ENCODE measurements at regions not wholly inside any gene's neighbourhood (a gene's known extent, or its start where the extent isn't known, plus 50 kb on each side); places are given as distances from the start of the nearest gene placed in this dataset.
A peak's percentile ranks its signal among the peaks of the same experiment; 100 is the strongest.

- 37% methylated on average over 2 of the region's 2 CpGs for WGBS (ENCODE audit: low lambda C conversion rate)
- FAIRE-seq, result no peak
- Histone ChIP-seq H2AFZ (ENCODE audit: low read length) (no peak overlapping the region), H3K4me2 (ENCODE audit: low read depth, low read length) (no peak overlapping the region), H3K27me3 (ENCODE audit: control insufficient read depth in 1 of 2, insufficient read depth in 2 of 2, low read length in 2 of 2) (no peaks in the 10 kb centered on the region), H3K27ac (ENCODE audit: extremely low read length, insufficient read depth, low read length) (no peak overlapping the region), H3K9me3 (ENCODE audit: low read length) (peaks cover 87% of the 10 kb centered on the region), H3K79me2 (ENCODE audit: insufficient read depth, low read length) (no peaks in the 10 kb centered on the region), H3K4me3 (replicated peaks in 1 of 3; ENCODE audit: insufficient read depth in 1 of 3, low read depth in 2 of 3, low read length in 3 of 3) (no peak overlapping the region), H3K9ac (ENCODE audit: insufficient read depth, low read depth, low read length) (no peak overlapping the region), H3K36me3 (replicated peaks in 1 of 2; ENCODE audit: control insufficient read depth in 1 of 2, insufficient read depth in 2 of 2, low read length in 2 of 2) (no peaks in the 10 kb centered on the region), H3K4me1 (ENCODE audit: insufficient read depth, low read length) (no peaks in the 10 kb centered on the region), H4K20me1 (ENCODE audit: insufficient read depth, low read length) (no peaks in the 10 kb centered on the region)
- ChIA-PET CTCF (ENCODE audit: low intra/inter-chr PET ratio, low total read pairs) (no interaction called here), POLR2A (no interaction called here)
- in situ Hi-C loops (cut with HindIII; ENCODE audit: extremely low pct_ligation_motif_present, low pct_unique_long_range_greater_than_20kb) (no loop called here), intact Hi-C loops (cut with micrococcal nuclease; ENCODE audit: unreplicated experiment) (no loop called here)
- ATAC-seq, result no peak
- no peak for TF ChIP-seq PHF5A (CRISPR knock-in tag; IDR thresholded peaks at IDR 0.05; ENCODE audit: low read depth, unreplicated experiment)
- no peak for TF ChIP-seq ZXDC (CRISPR knock-in tag; IDR thresholded peaks at IDR 0.05)
- TF ChIP-seq, protein P1, sequence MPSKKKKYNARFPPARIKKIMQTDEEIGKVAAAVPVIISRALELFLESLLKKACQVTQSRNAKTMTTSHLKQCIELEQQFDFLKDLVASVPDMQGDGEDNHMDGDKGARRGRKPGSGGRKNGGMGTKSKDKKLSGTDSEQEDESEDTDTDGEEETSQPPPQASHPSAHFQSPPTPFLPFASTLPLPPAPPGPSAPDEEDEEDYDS (CRISPR knock-in tag; IDR thresholded peaks at IDR 0.05), result no peak
- no peak for TF ChIP-seq ZNF335 (CRISPR knock-in tag; IDR thresholded peaks at IDR 0.05)
- no peak for TF ChIP-seq HHEX (CRISPR knock-in tag; IDR thresholded peaks at IDR 0.05)
- peak; percentile 52; the same call in 1 of the 2 replicates for TF ChIP-seq MAFF (IDR thresholded peaks at IDR 0.05; ENCODE audit: low read depth, low read length)
- TF ChIP-seq SIN3B (IDR thresholded peaks at IDR 0.05; ENCODE audit: low read length), result no peak
- TF ChIP-seq DPF2 (CRISPR knock-in tag; IDR thresholded peaks at IDR 0.05; ENCODE audit: borderline replicate concordance, low read depth), result no peak
- TF ChIP-seq MAFK (conservative IDR thresholded peaks at IDR 0.05 in 1 of 2, IDR thresholded peaks at IDR 0.05 in 1 of 2; ENCODE audit: low read length in 2 of 2), result peak; percentile 35 to 55; a peak in 2 of 4 replicates
- no peak for TF ChIP-seq CCAR2 (optimal IDR thresholded peaks at IDR 0.05; ENCODE audit: low read depth, low read length)
- DNase-seq (ENCODE audit: low spot score), result no peak
- no TSS peak for BruUV-seq (replicated peaks)
These were observed 766.5 kb downstream of the HDGFL1 start for GRCh38 chr6:23335894-23336293.

Data from HepG2 (cell line).